IMR-90 (cell line): ENCODE measurements at regions not wholly inside any gene's neighbourhood (a gene's known extent, or its start where the extent isn't known, plus 50 kb on each side); places are given as distances from the start of the nearest gene placed in this dataset.

Experiments used
- BHLHE40 ChIP-seq: fragments of 150-350 bp; IDR thresholded peaks from 2 replicates; pipeline ENCODE4 v1.6.1; 2016; ENCODE audit warnings: mild to moderate bottlenecking, low read depth, low read length
- CEBPB ChIP-seq: IDR thresholded peaks from 2 replicates; pipeline ENCODE4 v1.6.1; 2012; ENCODE audit warnings: low read depth, low read length, improper control_type of control experiment
- CTCF ChIP-seq: conservative IDR thresholded peaks from 2 replicates; pipeline ENCODE4 v1.5.1; 2012; ENCODE audit warnings: mild to moderate bottlenecking, low read depth, low read length, improper control_type of control experiment
- ELK1 ChIP-seq: fragments of 150-350 bp; IDR thresholded peaks from 2 replicates; pipeline ENCODE4 v1.6.1; 2016; ENCODE audit warnings: low read depth, mild to moderate bottlenecking, low read length, moderate library complexity, borderline replicate concordance
- FOS ChIP-seq: fragments of 150-350 bp; IDR thresholded peaks from 2 replicates; pipeline ENCODE4 v1.6.1; 2016; ENCODE audit warnings: low read depth, low read length
- MAFK ChIP-seq: IDR thresholded peaks from 2 replicates; pipeline ENCODE4 v1.6.1; 2012; ENCODE audit warnings: low read depth, low read length, improper control_type of control experiment
- MAZ ChIP-seq: IDR thresholded peaks from 2 replicates; pipeline ENCODE4 v1.6.1; 2012; ENCODE audit warnings: low read depth, mild to moderate bottlenecking, low read length, improper control_type of control experiment, moderate library complexity, borderline replicate concordance
- MXI1 ChIP-seq: IDR thresholded peaks from 2 replicates; pipeline ENCODE4 v1.6.1; 2012; ENCODE audit warnings: low read depth, mild to moderate bottlenecking, low read length, moderate library complexity, borderline replicate concordance
- NFE2L2 ChIP-seq: fragments of 150-350 bp; IDR thresholded peaks from 2 replicates; pipeline ENCODE4 v1.6.1; 2016; ENCODE audit warnings: low read depth, mild to moderate bottlenecking, low read length
- POLR2A ChIP-seq: IDR thresholded peaks from 2 replicates; pipeline ENCODE4 v1.6.1; 2012; ENCODE audit warnings: mild to moderate bottlenecking, low read depth, low read length
- RAD21 ChIP-seq: IDR thresholded peaks from 2 replicates; pipeline ENCODE4 v1.6.1; 2012; ENCODE audit warnings: low read length, improper control_type of control experiment
- RFX5 ChIP-seq: IDR thresholded peaks from 2 replicates; pipeline ENCODE4 v1.8.0; 2012; ENCODE audit warnings: low read depth, mild to moderate bottlenecking, low read length, moderate library complexity
- SMC3 ChIP-seq: fragments of 150-350 bp; IDR thresholded peaks from 2 replicates; pipeline ENCODE4 v1.6.1; 2016; ENCODE audit warnings: low read depth, mild to moderate bottlenecking, antibody characterized with exemption, low read length, moderate library complexity

GRCh38 chr15:31206386-31207181 lies 105.1 kb upstream of the TRPM1 start:
- TF ChIP-seq RAD21 (no peak), CTCF (no peak), BHLHE40 (no peak), POLR2A (no peak), MAZ (no peak), SMC3 (no peak), MAFK (no peak), FOS (no peak), NFE2L2 (no peak), CEBPB (no peak), ELK1 (no peak), MXI1 (no peak), RFX5 (no peak)
